ENCODE measurements at regions not wholly inside any gene's neighbourhood (a gene's known extent, or its start where the extent isn't known, plus 50 kb on each side); places are given as distances from the start of the nearest gene placed in this dataset.
A peak's percentile ranks its signal among the peaks of the same experiment; 100 is the strongest.

DNA sequence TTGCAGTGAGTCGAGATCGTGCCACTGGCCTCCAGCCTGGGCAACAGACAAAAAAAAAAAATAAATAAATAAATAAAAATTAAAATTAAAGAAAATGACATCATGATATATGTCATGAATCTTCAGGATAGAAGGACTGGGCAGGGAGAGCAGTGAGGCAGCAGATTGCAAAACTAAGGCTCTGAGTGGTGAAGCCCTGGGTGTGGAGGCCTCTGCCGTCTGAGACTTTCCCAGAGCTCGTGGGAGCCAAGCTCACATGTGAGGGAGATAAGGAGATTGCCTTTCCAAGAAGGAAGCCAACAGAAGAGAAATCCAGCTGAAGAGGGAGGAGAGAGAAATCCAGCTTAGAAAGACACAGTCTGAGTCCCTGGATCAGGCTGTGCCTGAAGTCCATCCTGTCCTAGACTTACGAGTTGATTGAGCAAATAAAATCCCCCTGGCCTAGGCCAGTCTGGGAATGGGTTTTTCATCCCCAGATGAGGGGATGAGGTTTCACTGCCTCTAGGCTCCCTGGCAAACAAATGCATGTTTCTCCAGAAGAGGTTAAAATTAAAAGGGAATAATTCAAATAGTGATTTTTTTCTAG lies 142.0 kb upstream of the IGSF21 start:
- peaks cover 0 to 4% (median 1%) of the 10 kb centered on the region in 4 experiments; a peak in 1 of 7 replicates for H3K27me3 ChIP-seq (replicated peaks in 1 of 4; ENCODE audit: control insufficient read depth in 3 of 4, extremely low read depth in 1 of 4, insufficient read depth in 3 of 4, low read length in 3 of 4)
- H3K4me3 ChIP-seq (ENCODE audit: extremely low read depth in 1 of 4, insufficient read depth in 2 of 4, low read depth in 3 of 4, low read length in 4 of 4): no peak overlapping the region
- no peak overlapping the region for H2AFZ ChIP-seq (ENCODE audit: low read length)
- H3K27ac ChIP-seq (ENCODE audit: low read depth, low read length): no peak overlapping the region
- H2BK15ac ChIP-seq (ENCODE audit: low read length): no peak overlapping the region
- no peak overlapping the region for H2AK5ac ChIP-seq (ENCODE audit: low read depth, low read length)
- WGBS, 2 experiments (ENCODE audit: extremely low coverage in 1 of 2, insufficient coverage in 1 of 2, insufficient read length in 1 of 2, insufficient replicate concordance in 2 of 2, low coverage in 1 of 2, low lambda C conversion rate in 2 of 2, missing lambda C conversion rate in 1 of 2): 85% methylated on average over 5 of the region's 5 CpGs; no CpG with 5 or more reads in 1 of the 2 experiments
- DNase-seq (ENCODE audit: low read depth in 1 of 2, low spot score in 2 of 2): no peak
- no peak overlapping the region for H3K56ac ChIP-seq (replicated peaks; ENCODE audit: insufficient read length, low read depth, low read length)
- H3K4me1 ChIP-seq (replicated peaks in 1 of 4; ENCODE audit: control insufficient read depth in 3 of 4, insufficient read depth in 4 of 4, low read length in 3 of 4): no peaks in the 10 kb centered on the region
- ChIA-PET CTCF (ENCODE audit: partially characterized antibody) (interaction anchor here (0.8 to 1.9 kb wide), 3 partner anchors 43 to 269 kb away, joined by 3 to 5 read pairs (median 3); no protein-coding TSS in a partner anchor), POLR2A (ENCODE audit: partially characterized antibody) (no interaction called here)
- H2BK20ac ChIP-seq (ENCODE audit: low read length): no peak overlapping the region
- no peaks in the 10 kb centered on the region for H3K79me2 ChIP-seq (ENCODE audit: control insufficient read depth in 1 of 2, insufficient read depth in 2 of 2, low read length in 2 of 2)
- no peaks in the 10 kb centered on the region for H3K36me3 ChIP-seq (ENCODE audit: control insufficient read depth in 2 of 4, insufficient read depth in 4 of 4, low read length in 3 of 4)
- H3K79me1 ChIP-seq (ENCODE audit: low read depth, low read length): no peaks in the 10 kb centered on the region
- H4K8ac ChIP-seq (ENCODE audit: extremely low read depth, insufficient read depth, low read length): no peak overlapping the region
- H3K18ac ChIP-seq (ENCODE audit: extremely low read depth, low read length): no peak overlapping the region
- no peak overlapping the region for H2BK5ac ChIP-seq (ENCODE audit: low read depth, low read length)
- no peaks in the 10 kb centered on the region; the same call in 1 of the 2 replicates for H3K23me2 ChIP-seq (ENCODE audit: low read depth, low read length)
- H3K4ac ChIP-seq (replicated peaks; ENCODE audit: insufficient read length, low read depth, low read length): no peak overlapping the region
- no peak overlapping the region for H4K91ac ChIP-seq (replicated peaks; ENCODE audit: insufficient read length, low read length)
- no peak overlapping the region for H3K23ac ChIP-seq (ENCODE audit: insufficient read length)
- no peak overlapping the region for H3K9ac ChIP-seq (replicated peaks in 1 of 4; ENCODE audit: extremely low read depth in 1 of 4, low read depth in 3 of 4, low read length in 3 of 4)
- H2BK12ac ChIP-seq (ENCODE audit: low read depth, low read length): no peak overlapping the region
- H4K20me1 ChIP-seq (replicated peaks in 1 of 2; ENCODE audit: control insufficient read depth in 1 of 2, insufficient read depth in 2 of 2, low read length in 2 of 2): no peaks in the 10 kb centered on the region
- H4K5ac ChIP-seq (ENCODE audit: insufficient read length, low read depth, low read length): no peak overlapping the region
- H3K9me3 ChIP-seq (ENCODE audit: insufficient read depth in 2 of 2, low read depth in 1 of 2, low read length in 1 of 2): no peaks in the 10 kb centered on the region
- no peak for FAIRE-seq
- H2BK120ac ChIP-seq (replicated peaks; ENCODE audit: low read depth, low read length): no peak overlapping the region
- H3K4me2 ChIP-seq (ENCODE audit: insufficient read depth in 1 of 2, low read depth in 2 of 2, low read length in 2 of 2): no peak overlapping the region
- H3K14ac ChIP-seq (ENCODE audit: insufficient read length): no peak overlapping the region
- TF ChIP-seq KDM4A (IDR thresholded peaks at IDR 0.05; ENCODE audit: low read depth, low read length, severe bottlenecking): no peak
- TF ChIP-seq, protein P1, sequence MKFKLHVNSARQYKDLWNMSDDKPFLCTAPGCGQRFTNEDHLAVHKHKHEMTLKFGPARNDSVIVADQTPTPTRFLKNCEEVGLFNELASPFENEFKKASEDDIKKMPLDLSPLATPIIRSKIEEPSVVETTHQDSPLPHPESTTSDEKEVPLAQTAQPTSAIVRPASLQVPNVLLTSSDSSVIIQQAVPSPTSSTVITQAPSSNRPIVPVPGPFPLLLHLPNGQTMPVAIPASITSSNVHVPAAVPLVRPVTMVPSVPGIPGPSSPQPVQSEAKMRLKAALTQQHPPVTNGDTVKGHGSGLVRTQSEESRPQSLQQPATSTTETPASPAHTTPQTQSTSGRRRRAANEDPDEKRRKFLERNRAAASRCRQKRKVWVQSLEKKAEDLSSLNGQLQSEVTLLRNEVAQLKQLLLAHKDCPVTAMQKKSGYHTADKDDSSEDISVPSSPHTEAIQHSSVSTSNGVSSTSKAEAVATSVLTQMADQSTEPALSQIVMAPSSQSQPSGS (IDR thresholded peaks at IDR 0.05; ENCODE audit: low read length): no peak
- TF ChIP-seq, protein P2, sequence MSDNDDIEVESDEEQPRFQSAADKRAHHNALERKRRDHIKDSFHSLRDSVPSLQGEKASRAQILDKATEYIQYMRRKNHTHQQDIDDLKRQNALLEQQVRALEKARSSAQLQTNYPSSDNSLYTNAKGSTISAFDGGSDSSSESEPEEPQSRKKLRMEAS (IDR thresholded peaks at IDR 0.05): no peak
- no peak for TF ChIP-seq POLR2AphosphoS5 (IDR thresholded peaks at IDR 0.05; ENCODE audit: low read depth, low read length)
- no peak for TF ChIP-seq NRF1 (IDR thresholded peaks at IDR 0.05; ENCODE audit: low read depth, low read length)
- TF ChIP-seq EP300 (IDR thresholded peaks at IDR 0.05; ENCODE audit: borderline replicate concordance in 1 of 2, low read depth in 2 of 2, low read length in 2 of 2): no peak
- peak; percentile 58; the same call in 1 of the 2 replicates for TF ChIP-seq KDM1A (IDR thresholded peaks at IDR 0.05; ENCODE audit: borderline replicate concordance, low read length)
- no peak for TF ChIP-seq RNF2 (IDR thresholded peaks at IDR 0.05; ENCODE audit: borderline replicate concordance, low read depth, low read length, missing control alignments, poor library complexity, severe bottlenecking)
